HT-29 (cell line): ENCODE measurements at regions not wholly inside any gene's neighbourhood (a gene's known extent, or its start where the extent isn't known, plus 50 kb on each side); places are given as distances from the start of the nearest gene placed in this dataset.
A peak's percentile ranks its signal among the peaks of the same experiment; 100 is the strongest.

Experiments used
- DNase-seq: peaks from one replicate; pipeline ENCODE4 v3.0.0-alpha.2; 2015; ENCODE audit warnings: low spot score

- no peak for DNase-seq
Measured at GRCh38 chr5:103463261-103463660, 99.3 kb downstream of the NUDT12 start.

- DNase-seq: no peak
Measured at GRCh38 chr5:103461243-103461642, 101.3 kb downstream of the NUDT12 start.

DNA sequence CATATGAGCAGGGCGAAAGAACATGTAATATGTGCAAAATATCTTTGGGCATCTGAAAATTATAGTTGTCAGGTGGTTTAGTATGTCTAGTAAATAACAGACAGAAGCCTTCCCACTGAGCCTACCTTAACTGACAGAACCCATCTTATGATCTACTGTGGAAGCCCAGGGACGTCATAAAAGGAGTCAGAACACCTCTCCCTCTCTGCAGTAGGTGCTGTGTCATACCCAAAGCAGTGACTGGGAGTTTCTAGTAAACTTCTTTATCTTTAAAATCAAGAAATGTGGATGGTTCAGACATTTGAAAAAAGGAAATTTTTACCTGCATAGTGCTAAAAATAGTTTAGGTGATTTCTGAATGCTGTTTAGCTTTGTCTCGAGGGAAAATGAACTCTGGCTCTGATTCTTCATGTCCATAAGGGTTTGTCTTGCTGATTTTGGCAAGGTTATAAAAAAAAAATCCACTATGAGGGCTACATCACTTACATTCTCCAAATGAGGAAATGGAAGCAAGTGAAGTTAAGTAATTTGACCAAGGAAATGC lies 104.0 kb downstream of the NUDT12 start:
- no peak for DNase-seq

DNA sequence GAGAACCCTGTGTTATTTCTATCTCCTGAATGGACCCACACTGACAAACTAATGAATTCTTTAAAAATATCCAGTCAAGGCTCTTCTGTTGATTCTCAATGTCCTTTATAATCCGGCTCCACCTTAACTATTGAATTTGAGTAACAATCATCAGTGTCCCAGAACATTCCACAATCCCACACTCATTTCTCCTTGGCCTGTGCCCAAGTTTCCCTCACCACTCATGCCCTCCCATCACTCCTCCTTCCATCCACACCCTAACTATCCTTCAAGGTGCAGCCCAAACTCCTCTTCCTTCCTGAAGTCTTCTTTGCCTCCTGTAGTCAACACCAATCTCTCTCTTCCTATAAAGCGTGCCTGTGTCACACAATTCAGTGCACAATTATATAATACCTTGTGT lies 106.1 kb downstream of the NUDT12 start:
- DNase-seq: no peak

DNA sequence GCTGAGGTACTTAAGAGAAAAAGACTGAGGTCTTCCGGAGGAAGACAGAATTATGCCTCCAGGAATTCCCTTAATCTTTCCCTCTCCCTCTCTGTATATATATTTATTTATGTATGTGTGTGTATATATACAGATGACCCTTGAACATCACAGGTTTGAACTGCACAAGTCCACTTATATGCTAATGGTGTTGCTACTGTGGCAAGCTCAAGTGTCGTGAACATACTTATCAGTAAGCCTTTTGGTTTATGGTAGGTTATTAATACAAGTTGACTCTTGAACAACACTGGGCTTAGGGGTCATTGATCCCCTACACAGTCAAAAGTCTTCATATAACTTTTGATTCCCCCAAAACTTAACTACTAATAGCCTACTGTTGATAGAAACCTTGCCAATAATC lies 106.8 kb downstream of the NUDT12 start:
- DNase-seq: no peak

GRCh38 chr5:103454770-103455169 lies 107.8 kb downstream of the NUDT12 start:
- no peak for DNase-seq

DNA sequence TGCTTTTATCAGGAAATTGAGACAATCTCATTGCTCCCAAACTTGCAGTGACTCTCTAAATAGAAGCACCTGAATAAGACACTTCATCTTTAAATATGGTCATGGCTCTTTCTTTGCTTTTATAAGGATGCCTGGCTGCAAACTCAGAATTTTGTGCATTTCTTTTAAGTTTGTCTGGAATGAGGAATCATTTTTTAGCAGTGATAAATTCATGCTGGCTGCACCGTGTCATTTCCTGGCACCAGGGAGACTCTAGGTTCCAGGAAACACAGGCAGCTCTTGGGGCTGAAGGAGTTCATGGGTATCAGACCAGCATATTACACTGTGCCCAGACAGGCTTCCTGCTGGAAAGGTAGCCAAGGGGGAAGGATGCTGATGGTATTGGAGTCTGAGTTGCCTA lies 109.9 kb downstream of the NUDT12 start:
- no peak for DNase-seq

- no peak for DNase-seq
Measured at GRCh38 chr5:103452089-103452488, 110.5 kb downstream of the NUDT12 start.

DNA sequence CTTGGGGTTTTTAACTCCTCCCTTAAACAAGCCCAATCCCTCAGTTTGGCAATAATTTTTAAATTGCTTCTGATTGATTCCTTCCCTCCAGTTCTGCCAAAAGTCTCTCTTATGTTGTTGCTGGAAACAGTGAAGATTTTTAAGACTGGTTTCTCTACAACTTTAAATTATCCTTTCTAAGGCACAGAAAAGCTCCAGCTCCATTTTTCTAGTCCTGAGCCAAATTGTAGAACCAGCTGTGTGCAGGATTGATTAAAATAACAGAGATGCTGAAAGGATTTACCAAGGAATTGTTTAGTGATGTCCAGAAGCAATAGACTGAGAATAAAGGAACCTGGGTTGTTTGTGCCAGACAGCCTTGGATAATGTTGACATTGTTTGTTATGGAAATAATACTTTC lies 111.3 kb downstream of the NUDT12 start:
- DNase-seq: no peak

DNA sequence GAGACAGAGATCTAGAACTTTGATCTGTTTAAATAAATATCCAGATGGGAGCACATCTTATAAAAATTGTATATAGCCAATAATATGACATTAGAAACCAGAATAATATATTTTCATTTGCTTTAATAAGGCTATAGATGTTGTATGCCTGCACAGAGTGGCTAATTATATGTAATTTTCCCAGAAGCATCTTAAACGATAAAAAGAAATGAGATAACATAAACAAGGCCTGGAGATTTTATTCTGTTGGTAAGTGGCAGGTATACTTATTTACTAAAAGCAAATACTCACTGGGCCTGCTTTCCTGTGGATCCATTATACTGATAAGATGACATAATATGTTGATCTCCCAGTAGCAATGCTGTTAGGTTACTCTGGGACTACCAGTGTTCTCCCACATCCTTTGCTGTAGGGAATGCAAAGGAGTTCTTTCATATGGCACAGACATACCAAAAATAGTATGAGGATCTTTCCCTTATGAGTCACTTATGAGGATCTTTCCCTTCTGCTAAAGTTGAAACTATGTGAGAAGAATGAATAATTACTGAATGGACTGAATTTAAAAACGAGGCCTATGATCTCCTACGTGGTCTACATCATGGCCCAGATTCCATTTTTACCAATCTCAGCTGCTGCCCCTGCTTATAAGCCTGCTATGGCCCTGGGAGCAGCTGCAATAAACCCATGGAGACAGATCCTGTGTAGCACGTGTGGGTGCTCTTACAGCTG lies 112.1 kb downstream of the NUDT12 start:
- DNase-seq: no peak

GRCh38 chr5:103446813-103447212 lies 115.8 kb downstream of the NUDT12 start:
- DNase-seq: no peak

GRCh38 chr5:103445426-103446035 lies 117.1 kb downstream of the NUDT12 start:
- no peak for DNase-seq

DNA sequence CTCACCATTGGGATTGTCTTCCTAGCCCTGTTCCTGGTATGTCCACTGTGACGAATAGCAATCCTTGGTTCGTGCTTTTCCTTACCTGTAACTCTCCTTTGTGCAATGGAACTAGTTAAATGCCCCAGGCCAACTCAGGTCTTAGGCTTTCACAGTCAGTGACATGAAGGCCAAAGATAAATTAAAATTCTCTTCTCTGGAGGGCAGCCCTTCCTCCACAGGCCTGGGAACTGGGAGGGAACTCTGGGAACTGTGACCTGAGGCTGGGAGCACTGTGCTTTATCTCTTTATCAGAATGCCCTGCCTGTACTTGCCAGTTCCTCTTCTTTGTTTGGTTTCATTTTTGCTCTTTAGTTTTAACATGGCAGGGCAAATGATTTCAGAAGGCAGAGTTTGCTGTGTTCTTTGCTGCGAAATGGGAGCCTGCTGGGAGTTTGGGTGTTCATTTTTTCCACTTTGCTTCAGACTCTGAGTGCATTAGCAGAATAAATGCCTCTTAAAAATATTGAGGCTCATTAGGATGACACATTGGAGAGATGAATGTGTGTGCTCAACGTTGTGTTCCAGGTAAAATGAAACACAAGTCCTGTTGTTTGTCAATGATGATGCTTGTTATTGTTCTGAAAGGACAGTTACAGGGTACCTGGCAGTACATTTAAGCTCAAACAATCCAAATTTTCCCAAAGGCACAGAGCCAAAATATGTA lies 118.1 kb downstream of the NUDT12 start:
- peak; percentile 5 for DNase-seq

- no peak for DNase-seq
Measured at GRCh38 chr5:103442750-103443149, 119.8 kb downstream of the NUDT12 start.

GRCh38 chr5:103441523-103441922 lies 121.1 kb downstream of the NUDT12 start:
- peak; percentile 9 for DNase-seq

- no peak for DNase-seq
Measured at GRCh38 chr5:103439007-103439406, 123.6 kb downstream of the NUDT12 start.

DNA sequence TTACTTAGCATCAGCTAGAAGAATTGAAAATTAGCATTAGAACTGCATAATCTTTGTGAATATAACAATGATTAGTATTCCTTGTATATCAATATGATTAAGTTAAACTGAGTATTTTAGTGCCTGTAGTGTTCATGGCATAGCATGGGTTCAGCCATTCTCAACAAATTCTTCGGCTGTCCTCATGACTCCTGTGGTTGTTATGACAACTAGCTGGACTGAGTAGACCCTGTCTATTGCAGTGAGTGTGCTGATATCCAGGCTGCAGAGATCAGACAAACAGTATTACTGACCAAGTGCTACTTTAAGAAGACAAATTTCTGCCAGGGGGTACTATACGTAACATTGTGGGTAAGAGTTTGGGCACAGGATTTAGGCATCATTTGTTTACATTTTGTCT lies 125.9 kb downstream of the NUDT12 start:
- no peak for DNase-seq

DNA sequence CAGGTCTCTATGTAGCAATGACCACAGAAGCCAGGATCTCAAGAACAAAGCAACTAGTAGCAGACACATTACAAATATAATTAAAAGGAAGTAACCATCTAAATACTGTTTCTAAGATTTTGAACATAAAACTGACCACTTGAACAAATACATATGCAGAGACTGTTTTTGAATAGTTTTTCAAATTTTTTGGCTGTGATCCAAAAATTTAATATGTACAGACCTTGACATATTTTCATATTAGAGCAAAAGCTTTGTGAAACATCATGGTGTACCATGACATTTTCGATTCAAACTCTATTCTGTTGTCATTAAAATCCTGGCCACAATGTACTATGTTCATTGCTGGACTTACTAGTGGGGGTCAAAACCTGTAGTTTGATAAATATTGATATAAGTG lies 126.5 kb downstream of the NUDT12 start:
- no peak for DNase-seq

DNA sequence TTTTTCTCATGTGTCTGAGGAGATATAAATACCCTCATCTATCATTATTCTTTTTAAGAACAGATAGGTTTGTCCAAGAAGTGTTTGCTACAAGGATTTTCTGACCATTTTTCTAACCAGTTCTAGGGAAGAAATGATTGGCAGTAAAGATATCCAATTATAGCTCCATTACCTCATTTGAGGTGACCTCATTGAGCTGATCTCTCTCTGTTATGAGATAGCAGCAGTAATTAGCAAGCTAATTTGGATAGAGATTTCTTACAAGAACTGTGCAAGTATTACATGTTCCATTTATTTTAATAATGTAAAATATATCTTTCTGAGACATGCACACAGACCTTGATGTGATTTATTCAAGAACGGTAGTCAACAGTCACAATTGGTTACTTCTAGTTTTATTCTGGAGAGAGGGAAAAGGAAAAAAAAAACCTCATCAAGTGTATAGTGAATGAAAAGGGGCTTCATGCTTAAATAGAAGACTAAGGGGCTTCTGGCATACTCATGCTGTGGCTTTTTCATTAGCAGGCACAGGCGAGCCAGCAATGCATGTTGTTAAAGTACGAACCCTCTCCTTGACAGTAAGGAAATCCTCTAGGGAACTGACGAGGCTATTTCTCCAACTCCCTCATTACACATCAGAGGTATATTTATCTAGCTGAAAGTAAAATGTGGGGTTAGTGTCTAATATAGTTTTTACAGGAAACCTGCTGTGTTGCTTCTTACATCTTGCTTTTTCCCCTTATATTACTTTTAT lies 127.3 kb downstream of the NUDT12 start:
- DNase-seq: no peak

- DNase-seq: peak; percentile 8
Measured at GRCh38 chr5:103434057-103434456, 128.5 kb downstream of the NUDT12 start.

DNA sequence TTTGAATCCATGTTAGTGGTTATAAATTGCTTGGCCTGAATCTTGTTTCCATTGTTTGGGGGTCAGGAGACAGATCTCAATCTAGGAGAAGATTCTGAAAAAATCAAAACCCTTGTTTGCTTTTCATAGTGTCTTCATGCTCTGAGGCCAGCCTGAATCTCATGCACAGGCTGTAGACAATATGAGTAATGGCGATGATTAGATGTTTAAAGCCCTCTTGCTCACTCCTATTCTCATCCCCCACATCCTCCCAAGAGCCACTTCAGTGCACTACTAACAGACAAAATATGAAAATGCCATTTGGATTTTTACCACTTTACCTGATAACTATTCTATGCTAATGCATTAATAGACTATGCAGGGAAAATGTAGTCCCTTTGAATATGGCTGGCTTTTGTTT lies 129.4 kb downstream of the NUDT12 start:
- DNase-seq: no peak

DNA sequence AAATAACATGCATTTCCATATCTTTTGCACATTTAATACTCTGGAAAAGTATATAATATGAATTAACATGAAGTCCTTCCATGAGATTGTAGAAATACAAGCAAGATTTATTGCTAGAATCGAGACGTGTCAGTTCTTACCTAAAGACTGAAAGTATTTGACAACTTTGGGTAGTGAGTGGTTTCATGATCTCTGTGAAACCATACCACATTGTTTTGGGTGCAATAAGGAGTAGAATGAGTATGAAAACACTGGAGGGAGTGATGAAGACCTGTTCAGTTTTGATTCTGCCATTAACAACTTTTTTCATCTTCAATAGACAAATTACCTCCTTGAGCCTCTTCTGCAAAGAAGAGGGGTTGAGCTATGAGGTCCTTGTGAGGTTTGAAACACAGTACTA lies 133.7 kb downstream of the NUDT12 start:
- DNase-seq: no peak
